Superior temporal gyrus (tissue), 1 donor: ENCODE measurements at regions not wholly inside any gene's neighbourhood (a gene's known extent, or its start where the extent isn't known, plus 50 kb on each side); places are given as distances from the start of the nearest gene placed in this dataset.
A peak's percentile ranks its signal among the peaks of the same experiment; 100 is the strongest.

ENCODE experiments used
- DNase-seq: peaks from one replicate; pipeline ENCODE4 v3.0.0-alpha.2; 2016; ENCODE audit errors: extremely low spot score

- no peak for DNase-seq
These were observed 91.9 kb downstream of the IRF8 start for GRCh38 chr16:85990861-85991301.

- no peak for DNase-seq
These were observed 92.5 kb downstream of the IRF8 start for GRCh38 chr16:85991425-85991824.

GRCh38 chr16:85991856-85992255 lies 92.9 kb downstream of the IRF8 start:
- DNase-seq, result no peak

GRCh38 chr16:85992359-85992758 lies 93.4 kb downstream of the IRF8 start:
- DNase-seq, result no peak

- DNase-seq, result no peak
These were observed 93.8 kb downstream of the IRF8 start for GRCh38 chr16:85992779-85993178.

- DNase-seq, result peak; percentile 19
These were observed 95.8 kb downstream of the IRF8 start for GRCh38 chr16:85994492-85995490.

GRCh38 chr16:85995541-85996423 lies 96.8 kb downstream of the IRF8 start:
- no peak for DNase-seq

GRCh38 chr16:85996843-85997242 lies 97.9 kb downstream of the IRF8 start:
- no peak for DNase-seq

GRCh38 chr16:85998171-85998867 lies 99.4 kb downstream of the IRF8 start:
- no peak for DNase-seq

- no peak for DNase-seq
These were observed 100.1 kb downstream of the IRF8 start for GRCh38 chr16:85998868-85999729.

- no peak for DNase-seq
These were observed 100.8 kb downstream of the IRF8 start for GRCh38 chr16:85999778-86000177.

- no peak for DNase-seq
These were observed 103.4 kb downstream of the IRF8 start for GRCh38 chr16:86002178-86002900.

GRCh38 chr16:86007524-86007923 lies 108.6 kb downstream of the IRF8 start:
- no peak for DNase-seq

- DNase-seq, result no peak
These were observed 111.7 kb downstream of the IRF8 start for GRCh38 chr16:86010680-86011141.

- no peak for DNase-seq
These were observed 112.6 kb downstream of the IRF8 start for GRCh38 chr16:86011532-86011931.

- DNase-seq, result no peak
These were observed 113.3 kb downstream of the IRF8 start for GRCh38 chr16:86012221-86012620.

- no peak for DNase-seq
These were observed 114.9 kb downstream of the IRF8 start for GRCh38 chr16:86013867-86014266.

GRCh38 chr16:86015606-86016005 lies 116.6 kb downstream of the IRF8 start:
- DNase-seq, result no peak

GRCh38 chr16:86016201-86016965 lies 117.4 kb downstream of the IRF8 start:
- peak; percentile 83 for DNase-seq
